ENCODE measurements at regions not wholly inside any gene's neighbourhood (a gene's known extent, or its start where the extent isn't known, plus 50 kb on each side); places are given as distances from the start of the nearest gene placed in this dataset.

DNA sequence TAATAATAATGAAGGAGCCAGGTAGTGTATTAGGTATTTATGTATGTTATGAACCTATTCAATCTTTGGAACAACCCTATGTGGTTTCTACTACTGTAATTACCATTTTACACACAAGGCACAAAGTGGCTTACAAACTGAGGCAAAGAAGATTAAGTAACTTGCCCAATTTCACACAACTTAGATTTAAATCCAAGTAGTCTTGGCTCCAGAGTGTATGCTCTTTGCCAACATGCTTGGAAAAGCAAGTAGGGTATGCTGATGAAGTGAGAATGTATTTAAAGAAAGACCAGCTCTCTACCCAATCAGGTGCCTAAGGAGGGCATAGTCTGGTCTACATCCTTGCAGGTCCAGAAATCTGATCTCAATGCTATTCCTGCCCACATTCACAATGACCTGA is 463.2 kb downstream of the METTL15 start:
- DNase-seq, result no peak

DNA sequence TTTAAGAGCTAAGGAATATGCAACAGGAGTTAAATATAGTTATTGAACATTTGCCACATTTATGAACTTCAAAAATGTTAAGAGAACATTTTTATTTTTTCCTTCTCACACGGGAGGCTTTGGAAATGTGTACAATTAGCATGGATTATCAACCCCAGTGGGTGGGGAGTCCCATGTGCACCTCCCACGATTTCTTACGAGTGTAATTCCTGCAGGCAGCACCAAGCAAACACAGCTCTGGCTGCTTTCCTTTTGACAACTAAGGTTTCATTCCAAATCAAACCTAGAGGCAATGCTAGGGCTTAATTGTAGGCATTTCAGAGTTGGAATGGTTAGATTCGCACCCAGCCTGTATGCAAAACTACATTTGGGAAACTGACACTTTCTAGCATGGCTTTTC is 460.9 kb downstream of the METTL15 start:
- DNase-seq, result no peak

DNA sequence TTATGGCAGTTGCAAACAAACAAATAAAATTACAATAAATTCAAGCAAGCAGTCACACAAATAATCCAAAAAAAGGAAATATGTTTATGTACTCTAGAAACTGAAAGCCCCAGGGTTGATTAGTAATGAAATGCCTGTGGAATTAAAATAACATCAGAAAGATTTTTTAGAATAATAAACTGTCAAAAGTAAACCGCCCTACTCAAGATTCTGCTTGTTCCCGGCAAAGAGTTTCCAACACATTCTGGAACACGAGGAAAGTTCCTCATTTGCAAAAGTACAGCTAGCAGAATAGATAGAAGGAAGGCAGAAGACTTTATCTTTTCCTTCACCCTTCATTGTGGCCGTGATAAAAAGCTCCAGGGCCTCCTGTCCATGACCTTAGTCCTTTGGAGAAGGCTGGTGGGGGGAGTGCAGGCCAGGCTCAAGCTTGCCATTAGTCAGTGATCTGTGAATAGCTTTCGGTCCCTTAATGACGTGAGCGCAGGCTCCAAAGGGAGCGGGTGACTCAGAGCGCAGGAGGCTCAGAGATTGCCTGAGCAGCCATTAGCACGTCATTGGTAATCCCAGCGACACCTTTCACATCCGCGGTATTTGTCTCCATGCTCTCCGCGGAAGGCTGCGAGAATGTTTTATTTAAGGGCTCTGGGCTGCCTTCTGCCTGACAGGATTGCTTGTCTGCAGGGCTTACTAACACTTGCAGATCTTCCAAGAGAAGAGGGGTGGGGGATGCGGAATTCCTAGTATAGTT is 458.3 kb downstream of the METTL15 start:
- DNase-seq, result no peak

DNA sequence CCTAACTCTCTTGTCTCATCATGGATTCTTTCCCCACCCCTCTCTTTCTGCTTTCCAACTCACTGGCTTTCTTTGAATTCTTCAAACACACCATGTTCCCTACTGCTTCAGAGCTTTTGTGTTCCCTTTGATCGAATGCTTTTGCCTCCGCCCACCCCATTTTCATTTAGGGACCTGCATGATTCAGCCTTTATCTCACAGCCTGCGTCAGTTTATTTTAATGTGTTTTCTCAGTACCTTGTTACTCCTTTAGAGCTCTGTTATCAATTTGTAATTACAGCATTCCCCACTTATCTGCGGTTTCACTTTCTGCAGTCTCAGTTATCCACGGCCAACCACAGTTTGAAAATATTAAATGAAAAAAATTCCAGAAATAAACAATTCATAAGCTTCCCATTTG is 451.3 kb downstream of the METTL15 start:
- DNase-seq, result no peak

DNA sequence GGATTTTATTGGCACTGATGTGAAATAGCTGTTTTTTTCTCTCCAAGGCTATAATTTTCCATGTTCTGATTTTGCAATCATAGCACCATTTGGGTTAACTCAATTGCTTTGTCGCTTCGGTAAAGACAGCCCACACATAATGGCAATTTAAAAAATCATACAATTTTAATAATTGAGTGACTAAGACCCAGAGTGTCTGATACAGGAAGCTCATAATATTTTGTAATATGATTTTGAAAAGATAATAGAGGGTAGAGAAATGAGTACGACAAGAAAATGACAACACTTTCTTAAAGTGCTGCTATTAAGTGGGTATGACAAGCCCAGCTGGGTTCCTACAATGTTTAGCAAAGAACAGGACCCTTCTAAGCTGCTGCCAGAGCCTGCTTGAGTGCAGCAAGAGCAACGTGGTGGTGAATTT is 439.1 kb downstream of the METTL15 start:
- no peak for DNase-seq

DNA sequence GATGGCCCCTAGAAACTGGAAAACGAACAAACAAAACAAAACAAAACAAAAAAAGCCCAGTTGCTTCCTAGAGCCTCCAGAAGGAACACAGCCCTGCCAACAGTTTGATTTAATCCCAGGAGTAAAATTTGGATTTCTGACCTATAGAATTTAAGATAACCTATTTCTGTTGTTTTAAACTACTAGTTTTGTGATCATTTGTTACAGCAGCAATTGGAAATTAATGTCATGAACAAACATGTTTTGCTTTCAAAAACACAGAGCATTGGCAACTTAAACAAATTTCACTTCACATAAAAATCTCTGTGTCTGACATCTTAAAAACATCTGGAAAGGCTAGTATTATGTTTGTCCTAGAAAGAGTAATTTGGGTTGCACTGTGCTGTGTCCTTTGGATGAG is 437.3 kb downstream of the METTL15 start:
- no peak for DNase-seq

DNA sequence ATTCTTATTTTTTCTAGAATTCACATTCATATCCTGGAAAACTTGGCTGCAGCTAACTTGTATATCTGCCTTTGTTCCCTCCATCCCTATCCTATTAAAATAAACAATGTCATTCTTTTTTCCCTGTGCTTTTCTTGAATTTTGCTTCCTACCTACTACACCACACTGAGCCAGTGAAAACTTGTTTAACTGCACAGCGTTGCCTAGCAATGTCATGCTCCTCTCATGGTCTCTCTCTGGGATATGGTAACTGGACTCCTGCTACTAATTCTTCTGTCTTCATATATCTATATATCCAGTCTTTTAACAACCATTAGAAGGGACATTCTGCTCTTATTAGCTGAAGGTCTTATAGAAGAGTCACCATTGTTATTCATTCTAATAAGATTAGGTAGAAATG is 434.4 kb downstream of the METTL15 start:
- no peak for DNase-seq

DNA sequence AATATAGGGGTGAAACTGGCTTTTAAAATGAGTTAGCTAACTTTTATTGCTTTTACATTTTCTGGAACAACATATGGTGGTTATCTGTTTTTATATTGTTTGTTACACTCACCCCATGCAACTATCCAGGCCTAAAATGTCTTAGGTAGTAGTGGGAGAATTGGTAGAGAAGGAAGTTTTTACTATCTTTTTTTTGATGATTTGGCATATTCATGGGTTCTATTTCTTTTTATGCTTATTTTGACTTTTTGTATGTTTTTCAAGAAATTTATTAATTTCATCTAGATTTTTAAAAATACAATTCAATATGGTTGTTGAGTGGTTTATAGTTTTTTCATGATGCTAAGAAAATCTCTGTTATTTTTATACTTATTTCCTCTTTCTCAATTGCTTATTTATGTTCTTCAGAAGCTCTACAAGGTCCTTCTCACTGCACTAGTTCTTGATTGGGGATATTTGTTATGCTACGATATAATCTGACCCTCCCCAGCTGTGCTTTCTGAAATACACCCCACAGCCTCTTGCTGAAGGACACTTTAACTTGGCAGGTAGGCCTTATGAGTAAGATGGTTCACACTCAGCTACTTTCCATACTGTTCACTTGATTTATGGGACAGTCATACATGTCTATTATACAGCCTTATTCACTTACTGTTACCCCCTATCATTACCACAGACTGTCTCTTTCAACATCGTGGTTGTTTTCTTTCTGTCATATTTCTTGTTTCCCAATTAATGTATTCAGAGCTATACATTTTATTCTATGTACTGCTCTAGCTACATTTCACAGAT is 431.2 kb downstream of the METTL15 start:
- no peak for DNase-seq

DNA sequence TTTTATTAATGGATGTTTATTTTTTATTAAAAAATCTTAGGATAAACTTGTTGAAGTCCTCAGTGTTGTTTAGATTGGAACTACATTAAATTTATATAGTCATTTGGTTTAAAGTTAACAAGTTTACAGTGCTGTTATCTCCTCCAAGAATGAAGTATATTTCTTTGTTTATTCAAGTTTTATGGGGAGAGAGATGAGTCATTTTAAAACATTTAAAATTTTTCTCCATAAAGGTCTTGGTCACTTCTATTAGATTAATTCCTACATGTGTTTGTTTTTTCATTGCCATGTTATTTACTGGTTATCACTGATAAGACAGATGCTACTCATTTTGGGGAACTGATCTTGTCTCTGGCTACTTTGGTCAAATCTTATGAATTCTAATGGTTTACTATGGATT is 429.6 kb downstream of the METTL15 start:
- no peak for DNase-seq

DNA sequence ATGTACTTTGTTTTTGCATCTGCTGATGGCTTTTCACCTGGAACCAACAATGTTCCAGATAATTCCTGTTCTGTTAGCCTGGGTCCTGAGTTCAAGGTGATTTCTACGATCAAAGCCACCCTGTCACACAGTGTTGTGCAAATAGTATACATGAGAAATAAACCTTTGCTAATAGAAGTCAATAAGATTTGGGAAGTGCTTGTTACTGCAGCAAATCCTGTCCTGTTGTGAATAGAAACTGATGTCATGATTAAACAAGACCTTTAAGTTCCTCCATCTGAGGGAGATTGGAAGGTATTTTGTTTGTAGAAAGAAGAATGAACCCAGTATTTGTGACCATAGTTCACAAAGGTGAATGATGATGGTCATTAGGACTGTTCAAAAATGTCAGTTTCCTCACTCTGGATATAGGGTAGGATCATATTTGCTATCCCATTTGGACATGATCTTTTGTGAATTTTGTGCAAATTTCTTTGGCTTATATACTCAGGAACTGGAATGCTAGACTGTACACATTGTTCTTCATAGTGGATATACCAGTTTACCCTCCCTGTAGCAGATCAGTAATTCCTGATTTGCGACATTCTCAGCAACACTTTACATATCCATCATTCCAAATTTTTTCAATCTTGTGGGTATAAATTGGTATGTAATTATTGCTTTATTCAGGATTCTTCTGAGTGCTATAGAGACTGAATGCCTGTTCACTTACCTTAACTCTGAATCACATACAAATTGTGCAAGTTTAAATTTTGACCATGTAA is 428.5 kb downstream of the METTL15 start:
- DNase-seq, result no peak

DNA sequence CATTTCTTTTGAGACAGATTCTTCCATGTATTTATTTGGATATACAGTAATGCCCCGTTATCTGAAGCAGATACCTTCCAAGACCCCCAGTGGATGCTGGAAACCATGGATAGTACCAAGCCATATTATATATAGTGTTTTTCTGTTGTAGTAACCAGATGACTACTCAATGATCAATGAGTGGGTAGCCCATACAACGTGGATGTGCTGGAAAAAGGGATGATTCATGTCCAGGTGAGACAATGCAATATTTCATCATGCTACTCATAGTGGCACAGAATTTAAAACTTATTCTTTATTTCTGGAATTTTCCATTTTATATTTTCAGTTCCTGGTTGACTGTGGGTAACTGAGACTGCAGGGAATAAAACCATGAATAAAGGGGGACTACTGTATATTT is 427.5 kb downstream of the METTL15 start:
- DNase-seq, result no peak

DNA sequence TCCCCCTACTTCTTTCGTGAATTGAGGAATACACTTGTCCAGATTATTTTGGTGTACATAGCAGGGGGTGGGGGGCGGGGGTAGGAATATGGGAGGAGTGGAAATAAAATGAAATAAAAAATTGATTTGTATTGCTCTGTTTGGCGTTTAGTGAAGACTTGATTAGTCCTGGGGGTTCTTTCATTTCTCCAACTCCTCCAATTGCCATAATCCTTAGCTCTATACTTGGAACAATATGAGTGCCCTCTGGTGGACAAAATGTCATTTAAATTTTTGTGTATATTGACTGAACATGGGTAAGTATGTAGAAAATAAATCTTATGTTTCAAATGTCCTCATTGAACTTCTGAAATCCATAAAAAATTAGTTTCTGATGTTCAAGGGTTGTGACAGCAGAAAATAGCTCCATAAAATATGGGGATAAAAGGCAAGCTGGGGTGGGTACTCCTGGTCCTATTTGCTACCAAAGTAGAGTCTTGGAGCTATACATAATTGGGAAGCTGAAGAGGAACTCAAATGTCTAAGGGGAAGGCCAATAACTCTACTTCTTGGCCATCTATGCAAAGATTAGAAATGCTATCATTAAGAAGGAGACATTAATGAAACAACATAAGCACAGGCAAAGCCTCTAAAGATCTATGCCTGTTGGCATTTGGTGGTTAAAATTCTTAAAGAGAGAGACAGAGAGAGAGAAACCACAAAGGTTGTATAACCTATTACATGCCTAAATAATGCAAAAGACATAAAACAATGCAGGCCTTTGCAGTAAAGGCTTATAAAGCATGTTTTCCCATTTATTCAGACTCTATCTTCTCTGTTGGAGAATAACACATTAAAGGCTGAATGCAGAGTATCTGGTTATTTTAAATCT is 421.6 kb downstream of the METTL15 start:
- no peak for DNase-seq

DNA sequence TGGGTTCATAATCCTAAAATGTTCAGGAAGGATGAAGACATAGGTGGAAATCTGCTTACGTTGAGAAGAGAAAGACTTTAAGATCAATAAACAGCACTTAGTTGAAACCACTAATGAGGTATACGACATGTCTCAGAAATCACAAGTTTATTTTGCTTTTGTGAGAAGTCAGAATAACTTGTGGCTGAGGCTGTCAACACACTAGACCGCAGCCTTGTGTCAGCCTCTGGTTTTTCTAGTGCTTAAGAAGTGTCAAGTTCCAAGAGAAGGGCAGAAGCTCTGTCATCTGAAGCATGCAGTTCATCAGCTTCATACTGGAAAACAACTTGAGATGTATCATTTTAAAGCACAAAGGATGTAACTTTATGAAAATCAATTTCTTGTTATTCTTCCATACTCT is 420.9 kb downstream of the METTL15 start:
- no peak for DNase-seq

DNA sequence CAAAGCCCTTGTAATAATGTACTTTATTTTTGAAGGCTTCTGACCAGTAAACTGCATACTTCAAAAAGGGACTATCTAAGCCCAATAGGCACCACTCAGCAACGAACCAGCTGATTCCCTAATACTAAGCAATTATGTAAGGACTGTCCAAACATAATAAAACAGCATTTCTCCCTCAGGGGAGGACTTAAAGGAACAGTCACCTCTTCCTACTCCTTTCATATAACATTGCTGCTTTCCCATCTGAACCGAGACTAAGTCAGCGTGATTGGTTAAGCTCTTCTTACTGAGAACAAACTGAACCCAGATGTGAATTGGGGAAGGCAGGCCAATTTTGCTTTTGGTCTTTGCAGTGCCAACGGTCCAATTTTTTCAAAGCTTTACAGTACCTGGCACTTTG is 420.0 kb downstream of the METTL15 start:
- DNase-seq, result no peak

DNA sequence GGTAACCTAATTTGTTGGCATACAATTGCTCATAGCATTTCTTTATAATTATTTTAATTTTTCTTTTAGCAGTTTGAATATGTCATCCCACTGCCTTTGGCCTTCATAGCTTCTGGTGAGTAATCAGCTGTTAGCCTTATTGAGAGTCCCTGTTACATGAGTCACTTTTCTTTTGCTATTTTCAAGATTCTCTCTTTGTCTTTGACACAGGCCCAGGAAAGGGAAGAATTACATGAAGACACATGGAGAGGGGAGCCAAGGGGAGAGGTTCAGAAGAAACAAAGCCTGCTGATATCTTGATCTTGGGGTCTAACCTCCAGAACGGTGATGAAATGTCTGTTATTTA is 418.2 kb downstream of the METTL15 start:
- DNase-seq, result no peak

DNA sequence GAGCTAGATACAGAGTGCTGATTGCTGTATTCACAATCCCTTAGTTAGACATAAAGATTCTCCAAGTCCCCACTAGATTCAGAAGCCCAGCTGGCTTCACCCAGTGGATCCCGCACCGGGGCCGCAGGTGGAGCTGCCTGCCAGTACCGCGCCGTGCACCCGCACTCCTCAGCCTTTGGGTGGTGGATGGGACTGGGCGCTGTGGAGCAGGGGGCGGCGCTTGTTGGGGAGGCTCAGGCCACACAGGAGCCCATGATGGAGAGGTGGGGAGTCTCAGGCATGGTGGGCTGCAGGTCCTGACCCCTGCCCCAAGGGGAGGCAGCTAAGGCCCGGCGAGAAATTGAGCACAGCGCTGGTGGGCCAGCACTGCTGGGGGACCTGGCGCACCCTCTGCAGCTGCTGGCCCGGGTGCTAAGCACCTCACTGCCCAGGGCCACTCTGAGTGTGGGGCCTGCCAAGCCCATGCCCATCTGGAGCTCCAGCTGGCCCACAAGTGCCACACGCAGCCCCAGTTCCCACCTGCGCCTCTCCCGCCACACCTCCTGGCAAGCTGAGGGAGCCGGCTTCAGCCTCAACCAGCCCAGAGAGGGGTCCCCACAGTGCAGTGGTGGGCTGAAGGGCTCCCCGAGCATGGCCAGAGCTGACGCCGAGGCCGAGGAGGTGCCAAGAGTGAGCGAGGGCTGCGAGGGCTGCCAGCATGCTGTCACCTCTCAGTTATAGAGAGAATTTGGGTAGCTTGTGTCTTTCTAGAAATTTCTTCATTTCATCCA is 417.6 kb downstream of the METTL15 start:
- DNase-seq, result no peak

DNA sequence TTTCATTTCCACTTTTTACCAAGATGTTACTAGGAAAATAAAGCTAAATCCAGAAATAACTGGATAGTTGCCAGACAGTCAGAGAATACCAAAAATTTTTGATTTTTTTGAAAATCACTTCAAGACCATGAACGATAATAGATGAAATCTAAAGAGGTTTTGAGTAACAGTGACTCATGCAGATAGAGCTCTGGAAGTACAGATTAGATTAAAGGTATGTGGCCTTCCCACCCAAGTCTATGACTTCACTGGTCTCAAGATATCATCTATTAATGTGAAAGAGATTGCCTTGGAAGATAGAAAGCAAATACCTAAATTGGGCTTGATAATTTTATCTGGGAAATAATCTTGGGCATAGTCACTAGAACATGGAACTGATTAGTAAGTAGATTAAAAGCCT is 415.9 kb downstream of the METTL15 start:
- DNase-seq, result no peak

DNA sequence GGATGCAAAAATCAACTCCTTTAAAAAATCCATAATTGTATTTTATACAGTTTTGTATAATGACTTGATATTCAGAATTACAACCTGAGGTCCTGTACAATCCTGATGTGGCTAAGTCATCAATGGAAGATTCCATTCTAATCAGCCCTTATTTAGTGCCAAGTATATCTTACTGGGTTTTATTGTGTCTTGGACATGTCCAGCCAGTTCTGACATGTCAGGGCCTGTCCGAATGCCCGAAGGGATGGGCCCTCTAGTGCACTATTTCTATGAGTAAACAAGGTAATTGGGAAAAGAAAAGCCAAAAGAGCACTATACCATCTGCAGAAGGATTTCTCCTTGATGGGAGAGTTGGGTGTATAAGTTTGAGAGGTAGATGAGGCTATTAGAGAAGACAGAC is 412.9 kb downstream of the METTL15 start:
- DNase-seq, result no peak

DNA sequence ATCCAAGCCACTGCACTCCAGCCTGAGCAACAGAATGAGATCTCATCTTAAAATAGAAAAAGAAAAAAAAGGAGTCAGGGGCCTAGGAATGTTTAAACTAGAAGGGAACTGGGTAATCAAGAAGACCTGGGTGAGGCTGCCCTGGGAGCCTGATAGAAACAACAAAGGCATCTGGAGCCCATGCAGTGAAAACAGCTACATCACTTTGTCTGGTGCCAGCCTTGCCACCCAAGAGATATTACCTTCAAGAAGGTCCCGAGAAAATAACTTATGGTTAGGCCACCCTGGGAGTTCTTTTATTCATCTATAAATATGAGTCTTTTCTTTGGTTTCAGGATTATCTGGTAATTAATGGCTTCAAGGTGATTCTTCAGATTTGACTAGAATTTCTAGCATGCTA is 412.1 kb downstream of the METTL15 start:
- DNase-seq, result no peak

DNA sequence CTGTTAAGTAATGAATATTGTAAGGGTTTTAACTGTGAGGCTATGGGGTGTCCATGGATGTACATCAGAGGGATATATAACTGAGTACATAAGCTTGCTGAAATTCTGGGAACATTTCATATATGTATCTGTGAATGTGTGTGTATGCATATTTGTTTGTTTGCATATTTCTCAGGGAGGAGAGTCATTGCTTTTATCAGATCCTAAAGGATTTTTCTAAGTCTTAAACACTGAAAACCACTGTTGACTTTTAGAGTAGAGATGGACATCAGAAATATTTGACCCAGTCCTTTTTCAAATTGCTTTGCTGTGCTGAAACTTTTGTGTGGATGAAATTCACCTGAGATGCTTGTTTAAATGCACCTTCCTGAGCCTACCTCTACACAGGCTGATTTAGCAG is 410.6 kb downstream of the METTL15 start:
- no peak for DNase-seq

DNA sequence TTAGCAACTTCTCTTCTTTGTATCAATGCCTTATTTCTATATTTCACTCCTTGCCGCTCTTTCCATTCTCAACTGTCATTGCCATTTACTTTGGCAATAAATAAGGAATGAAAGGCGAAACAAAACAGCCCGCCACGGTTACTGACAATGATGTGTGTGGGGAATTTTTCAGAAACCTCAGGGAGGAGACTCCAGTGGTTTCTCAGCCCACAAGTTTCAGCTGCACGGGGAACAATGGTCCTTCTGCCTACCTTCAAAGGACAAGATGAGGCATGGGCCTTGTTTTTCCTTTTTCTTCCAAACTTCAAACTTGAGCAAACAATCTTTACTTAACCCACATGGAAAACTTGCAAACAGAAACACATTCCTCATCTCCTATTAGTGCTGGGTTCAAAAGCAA is 409.4 kb downstream of the METTL15 start:
- no peak for DNase-seq

DNA sequence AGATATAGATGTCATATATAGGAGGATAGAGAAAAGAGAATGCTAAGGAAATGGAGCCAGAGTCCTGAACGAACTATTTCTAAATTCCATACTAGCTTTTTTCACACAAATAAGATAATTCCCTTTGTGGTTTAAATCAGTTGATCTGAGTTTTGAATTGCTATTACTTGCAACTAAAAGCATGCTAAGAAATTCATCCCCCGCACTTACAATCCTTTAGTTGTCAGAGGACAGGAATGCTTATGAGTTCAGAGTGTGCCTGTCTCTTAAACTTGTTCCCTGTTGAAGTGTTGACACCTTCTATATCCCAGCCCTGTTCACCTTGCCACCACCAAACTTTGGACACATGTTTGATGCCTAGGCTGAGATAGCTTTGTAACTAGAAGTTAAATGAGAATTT is 406.2 kb downstream of the METTL15 start:
- DNase-seq, result no peak
